Umbilical cord (tissue), 1 donor: ENCODE measurements at regions not wholly inside any gene's neighbourhood (a gene's known extent, or its start where the extent isn't known, plus 50 kb on each side); places are given as distances from the start of the nearest gene placed in this dataset.
"Not testable (repeated sequence)": the region's sequence is repeated elsewhere in the genome, so short reads cannot be mapped to it uniquely, and the experiment has no call there.

Experiments used
- DNase-seq: peaks from one replicate; pipeline ENCODE4 v3.0.0-alpha.2; 2015; ENCODE audit warnings: low spot score

DNA sequence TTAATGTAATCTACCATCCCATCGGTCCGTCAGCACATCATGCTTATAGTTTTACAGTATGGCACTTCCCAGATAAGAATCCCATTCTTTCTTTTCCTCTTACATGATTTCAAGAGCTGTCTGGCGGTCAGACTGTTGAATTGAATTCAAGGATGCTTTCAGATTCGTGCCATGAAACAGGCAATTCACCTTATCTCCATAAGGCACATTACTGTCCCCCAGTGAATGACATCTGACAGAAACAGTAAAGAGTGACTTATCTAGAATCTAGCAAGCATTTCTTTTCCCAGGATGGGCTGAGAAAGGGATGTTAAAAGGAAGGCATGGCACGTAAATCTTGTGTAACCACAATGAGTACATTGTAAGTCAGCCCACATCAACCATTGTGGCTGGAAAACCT is 61.1 kb upstream of the SEM1 start:
- no peak for DNase-seq

DNA sequence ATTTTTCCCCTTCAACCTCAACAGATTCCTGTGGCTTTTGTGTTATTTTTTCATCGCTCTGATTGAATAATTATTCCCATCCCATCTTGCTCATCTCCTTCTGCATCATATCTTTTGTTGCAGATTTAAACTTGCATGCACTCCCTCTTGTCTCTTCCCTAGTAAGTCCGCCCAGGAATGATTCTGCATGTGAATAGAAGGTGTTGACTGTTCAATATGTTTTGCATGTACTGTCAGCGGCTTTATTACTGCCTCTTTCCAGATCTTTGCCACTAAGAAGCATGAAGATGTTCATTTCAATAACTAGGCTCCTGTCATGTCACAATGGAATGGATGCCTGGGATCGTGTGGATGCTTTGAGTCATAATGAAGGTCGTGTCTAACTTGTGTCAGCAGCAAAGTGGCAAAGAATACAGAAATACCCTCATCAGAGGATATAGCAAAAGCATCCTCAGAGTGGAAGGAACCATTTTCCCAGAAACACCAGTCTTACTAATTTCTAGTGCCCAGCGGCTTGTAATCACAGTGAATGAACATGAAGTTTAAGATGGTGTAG is 62.6 kb upstream of the SEM1 start:
- DNase-seq, result no peak

DNA sequence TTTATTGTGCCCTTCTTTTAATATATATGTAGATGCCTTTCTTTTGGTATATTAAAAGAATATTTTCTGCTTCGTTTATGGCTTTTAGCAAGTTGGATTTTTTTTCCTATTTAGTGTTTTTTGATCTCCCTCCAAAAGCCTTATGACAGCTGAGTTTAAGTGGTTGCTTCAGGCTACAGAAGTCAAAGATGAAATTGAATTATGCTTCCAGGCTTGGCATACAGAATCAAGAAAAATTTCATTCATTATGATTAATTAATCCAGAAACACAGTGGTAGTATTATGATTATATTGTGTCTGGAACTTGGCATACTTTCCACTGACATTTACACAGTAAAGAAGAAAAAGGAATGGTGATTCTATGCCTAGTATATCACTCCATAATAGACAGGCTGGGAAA is 63.8 kb upstream of the SEM1 start:
- DNase-seq, result no peak

DNA sequence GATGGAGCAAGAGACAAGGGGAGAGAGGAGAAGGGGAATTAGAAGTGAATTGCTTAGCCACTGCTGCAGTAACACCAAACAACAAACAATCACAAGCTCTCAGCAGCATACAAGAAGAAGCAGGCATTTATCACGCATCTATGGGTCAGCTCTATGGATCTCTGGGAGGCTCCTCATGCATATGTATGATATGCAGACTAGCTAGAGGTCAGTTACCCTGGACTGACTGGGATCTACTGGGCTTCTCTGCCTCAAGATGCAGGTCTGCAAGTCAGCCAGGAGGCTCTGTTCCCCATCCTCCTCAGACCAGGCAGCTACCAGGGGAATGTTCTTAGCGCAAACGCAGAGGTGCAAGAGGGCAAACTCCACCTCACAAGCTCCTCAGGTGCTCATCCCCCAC is 64.7 kb upstream of the SEM1 start:
- DNase-seq, result no peak

DNA sequence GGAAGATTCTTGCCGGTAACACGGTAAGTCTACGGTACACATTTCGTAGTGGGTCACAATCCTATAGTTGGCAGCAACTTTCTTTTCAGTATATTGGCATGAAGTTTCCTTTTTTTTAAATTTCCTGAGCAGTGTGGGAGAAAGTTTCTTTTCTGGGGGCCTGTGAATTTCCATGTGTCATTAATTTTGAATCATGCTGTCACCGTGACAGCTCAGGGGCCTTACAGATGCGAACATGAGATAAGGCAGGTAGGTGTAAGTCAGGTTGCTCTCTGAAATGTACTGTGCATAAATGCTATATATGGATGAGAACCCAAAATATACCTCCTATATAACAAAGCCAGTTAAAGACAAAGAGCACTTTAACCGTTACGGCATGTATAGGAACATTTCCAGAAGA is 65.4 kb upstream of the SEM1 start:
- DNase-seq, result no peak

DNA sequence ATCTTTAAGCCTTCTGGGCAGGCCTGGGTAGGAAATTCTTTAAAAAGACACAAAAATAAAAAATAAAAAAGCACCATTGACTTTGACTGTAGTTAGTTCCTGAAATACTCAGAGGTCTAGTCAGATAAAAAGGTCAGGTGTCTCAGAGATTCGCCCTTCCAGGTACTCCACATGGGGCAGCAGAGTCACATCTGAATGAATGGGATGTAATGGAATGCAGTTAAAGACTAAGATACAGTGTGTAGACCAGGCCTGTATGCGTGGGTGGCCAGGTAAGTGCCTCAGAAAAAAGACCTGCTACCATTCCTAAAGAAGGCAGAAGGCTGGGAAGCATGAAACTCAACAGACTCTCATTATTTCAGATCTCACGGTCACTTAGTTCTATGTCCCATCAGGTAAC is 68.6 kb upstream of the SEM1 start:
- no peak for DNase-seq

DNA sequence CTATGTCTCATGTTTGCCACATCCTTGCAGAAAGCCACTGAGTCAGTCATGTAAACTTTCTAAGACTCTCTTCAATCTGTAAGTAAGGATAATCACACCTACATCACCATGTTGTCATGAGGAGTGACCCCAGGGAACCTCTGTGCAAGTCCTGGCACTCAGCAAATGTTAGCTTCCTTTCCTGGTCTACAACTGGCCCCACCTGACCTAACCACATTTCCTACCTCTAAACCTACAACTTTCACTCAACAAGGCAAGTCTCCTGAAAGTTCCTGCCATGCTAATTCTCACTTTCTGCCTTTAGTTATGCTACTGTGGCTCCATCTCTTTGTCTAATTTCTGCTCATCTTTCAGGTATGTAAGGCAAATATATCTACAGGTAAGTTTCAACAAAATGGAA is 72.3 kb upstream of the SEM1 start:
- DNase-seq, result no peak

DNA sequence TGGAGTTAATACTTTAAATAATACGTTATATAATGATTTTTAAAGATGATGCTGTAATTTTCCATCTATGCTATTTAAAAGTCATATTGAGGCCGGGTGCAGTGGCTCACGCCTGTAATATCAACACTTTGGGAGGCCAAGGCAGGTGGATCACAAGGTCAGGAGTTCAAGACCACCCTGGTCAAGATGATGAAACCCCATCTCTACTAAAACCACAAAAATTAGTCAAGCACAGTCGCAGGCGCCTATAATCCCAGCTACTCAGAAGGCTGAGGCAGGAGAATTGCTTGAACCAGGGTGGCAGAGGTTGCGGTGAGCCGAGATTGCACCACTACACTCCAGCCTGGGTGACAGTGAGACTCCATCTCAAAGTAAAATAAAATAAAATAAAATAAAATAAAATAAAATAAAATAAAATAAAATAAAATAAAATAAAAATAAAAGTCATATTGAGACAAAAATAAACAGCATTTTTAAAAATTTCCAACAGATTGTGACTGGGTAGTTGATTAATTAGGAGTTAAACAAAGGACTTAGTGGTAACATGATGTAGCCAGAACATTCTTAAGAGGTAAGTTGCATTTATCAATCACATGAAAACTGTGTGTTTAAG is 73.1 kb upstream of the SEM1 start:
- not testable (repeated sequence) for DNase-seq

DNA sequence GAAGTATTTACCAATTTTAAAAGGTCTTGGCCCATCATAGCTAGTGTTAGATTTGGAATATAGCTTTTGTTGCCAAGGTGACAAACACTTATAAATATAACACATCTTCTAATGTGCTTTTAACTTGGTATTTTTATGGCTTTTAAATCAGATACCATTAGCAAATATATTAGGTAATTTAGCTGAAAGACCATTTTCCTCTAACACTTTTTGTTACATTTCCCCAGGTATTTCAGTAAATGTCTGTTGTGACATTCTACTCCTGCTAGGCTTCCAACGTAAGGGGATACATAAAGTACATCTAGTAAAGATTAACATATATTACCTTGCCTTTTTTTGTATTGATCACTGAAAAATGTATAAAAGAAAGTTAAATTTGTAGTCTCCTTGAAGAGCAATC is 75.0 kb upstream of the SEM1 start:
- DNase-seq, result no peak

DNA sequence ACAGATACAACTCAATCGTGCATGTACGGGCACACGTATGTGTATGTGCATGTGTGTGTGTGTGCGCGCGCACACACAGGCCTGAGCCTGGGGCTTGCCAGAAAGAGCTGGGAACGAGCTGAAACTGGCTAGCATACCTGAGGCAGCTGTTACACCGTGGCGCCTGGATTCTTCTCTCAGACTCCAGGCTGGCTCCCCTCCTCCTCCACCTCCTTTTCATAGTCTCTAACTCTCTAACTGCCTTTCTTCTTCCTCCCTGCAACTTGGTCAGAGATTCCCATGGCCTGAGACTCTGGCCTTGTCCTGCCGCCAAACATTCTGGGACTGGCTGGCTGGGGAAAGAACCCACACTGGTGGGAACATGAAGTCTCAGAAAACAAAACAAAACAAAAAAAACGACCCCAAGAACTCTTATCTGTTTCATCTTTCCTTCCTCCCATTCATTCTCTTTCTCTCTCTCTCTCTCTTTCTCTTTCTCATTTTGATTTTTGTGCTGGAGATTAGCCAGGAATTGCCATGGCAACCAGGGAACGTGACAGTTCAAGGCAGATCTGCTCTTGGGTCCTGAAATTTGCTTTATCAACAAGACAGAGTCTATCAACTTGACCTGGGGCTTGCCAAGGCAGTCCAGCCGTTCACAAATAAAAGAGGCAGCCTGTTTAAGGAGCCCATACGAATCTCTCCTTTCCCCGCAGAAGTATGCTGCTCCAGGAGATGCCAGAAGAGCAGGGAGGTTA is 76.8 kb upstream of the SEM1 start:
- DNase-seq, result peak; percentile 24

DNA sequence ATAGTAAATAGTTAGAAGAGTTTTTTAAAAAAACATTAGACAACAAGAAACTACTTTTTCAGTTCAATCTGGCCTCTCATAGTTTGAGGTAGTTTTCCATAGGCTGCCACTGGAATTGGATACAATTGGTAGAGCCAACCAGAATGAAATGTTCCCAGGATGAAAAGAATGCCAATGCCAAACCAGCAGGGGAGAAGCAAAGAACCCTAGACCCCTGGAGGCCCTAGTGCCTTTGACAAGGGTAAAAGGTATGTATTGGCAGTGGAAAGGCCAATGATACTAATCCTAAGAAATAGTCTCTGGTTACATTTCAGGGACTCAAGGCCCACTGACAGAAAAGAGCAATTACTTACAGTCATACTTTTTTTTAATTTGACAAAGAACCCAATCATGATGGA is 77.4 kb upstream of the SEM1 start:
- no peak for DNase-seq

DNA sequence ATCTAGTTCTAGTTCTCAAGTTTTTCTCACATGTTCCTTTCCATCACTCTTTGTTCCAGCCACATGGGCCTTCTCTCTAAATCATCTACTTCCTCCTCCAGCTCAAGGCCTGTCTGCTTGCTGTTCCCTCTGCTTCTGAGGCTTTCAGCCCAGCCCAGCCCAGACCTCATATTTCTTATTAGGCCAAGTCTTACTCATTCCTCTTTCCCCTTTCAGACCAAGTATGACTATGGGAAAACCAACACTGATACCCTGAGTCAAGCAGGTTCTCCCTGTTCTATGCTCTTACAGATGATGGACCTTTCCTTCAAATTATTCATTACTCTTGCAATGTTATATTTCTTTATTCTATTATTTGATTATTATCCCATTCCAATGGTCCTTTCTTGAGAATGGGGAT is 80.3 kb upstream of the SEM1 start:
- DNase-seq, result no peak

DNA sequence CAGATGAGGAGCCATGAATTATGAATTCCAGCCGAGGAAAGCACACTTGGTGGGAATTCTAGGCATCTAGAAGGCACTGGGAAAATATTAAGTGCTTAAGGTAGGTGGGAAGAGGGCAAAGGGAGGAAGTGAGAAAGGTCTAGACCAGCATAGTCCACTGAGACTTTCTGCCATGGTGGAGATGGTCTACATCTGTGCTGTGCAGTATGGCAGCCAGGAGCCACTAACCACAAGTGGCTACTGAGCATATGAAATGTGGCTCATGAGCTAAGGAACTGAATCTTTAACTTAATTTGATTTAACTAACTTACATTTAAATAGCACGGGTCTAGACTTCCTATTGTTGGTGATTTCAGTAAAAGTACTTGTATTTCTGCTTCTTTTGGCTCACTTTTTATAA is 82.5 kb upstream of the SEM1 start:
- no peak for DNase-seq

DNA sequence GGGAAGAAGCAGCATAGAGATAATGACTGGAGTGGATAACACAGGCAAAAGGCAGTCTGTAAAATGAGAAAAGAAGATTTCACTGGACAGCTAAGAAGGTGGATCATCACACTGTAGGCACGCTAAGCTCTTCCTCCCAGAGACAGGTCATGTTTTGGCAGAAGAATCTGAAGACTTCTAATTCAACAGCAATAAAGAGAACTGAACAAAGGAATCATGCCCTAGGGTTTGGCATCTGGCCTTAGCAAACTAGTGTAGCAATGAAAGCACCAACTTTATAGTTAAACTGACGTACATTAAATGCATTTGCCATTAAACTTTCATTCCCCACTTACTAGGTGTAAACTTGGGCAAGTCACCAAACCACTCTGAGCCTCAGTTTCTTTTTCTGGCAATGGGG is 84.4 kb upstream of the SEM1 start:
- no peak for DNase-seq

DNA sequence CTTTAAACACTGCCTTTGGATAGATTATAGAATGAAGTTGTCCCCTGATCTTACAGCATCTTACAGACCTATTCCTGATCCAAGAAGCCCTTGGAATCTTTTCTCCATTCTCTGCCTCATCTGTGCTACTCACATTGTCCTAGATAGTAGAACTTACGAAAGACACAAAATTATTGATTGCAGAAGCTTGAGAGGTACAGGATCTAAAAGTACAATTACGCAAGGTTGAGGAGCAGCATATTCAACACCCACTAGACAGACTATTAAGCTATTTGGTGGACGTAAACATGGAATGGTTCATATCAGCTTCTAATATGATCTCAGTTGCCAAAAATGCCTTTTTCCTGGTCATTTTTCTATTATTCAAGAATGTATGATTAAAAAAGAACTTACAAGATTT is 90.5 kb upstream of the SEM1 start:
- DNase-seq, result no peak

DNA sequence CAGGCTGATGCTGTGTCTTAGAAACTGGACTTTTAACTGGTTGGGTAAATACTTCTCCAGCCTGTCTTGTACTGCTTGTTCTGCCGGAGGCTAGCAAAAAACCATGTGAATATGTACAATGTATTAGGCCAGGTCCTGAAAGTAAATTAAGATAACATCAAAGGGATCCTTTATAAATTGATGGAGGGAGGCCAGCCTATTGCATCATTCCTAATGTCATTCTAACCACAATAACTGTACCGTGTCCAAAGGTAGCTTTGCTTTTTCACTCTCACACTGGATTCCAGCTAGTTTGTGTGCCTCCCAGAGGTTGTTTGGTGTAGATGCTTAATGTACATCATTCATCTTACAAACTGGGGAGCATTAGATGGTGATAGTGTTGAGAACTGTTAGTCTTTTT is 91.2 kb upstream of the SEM1 start:
- DNase-seq, result no peak

DNA sequence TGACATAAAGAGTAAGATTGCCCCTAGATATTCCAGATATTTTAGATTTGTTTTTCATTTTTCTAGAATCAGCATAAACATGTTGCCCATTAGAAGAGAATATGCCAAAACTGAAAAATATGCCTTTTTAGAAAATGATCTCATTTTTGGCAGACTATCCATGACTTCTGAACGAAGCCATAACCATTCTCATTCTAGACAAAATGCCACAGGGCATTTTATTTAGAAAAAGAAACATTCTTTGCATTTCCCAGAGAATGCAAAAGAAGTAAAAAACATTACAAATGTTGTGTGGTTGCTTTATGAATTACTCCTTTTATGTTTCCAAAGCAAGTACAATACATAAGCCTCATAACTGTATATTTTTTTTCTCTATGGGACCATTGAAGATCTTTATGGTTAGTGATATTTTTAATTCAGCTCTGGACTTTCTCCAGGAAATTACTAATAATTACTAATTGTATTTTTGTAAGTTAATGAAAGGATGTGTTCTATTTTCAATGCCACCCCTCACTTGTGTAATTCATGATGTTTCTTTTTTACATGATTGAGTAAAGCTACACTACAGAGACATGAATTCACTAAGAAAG is 109.6 kb upstream of the SEM1 start:
- DNase-seq, result no peak

DNA sequence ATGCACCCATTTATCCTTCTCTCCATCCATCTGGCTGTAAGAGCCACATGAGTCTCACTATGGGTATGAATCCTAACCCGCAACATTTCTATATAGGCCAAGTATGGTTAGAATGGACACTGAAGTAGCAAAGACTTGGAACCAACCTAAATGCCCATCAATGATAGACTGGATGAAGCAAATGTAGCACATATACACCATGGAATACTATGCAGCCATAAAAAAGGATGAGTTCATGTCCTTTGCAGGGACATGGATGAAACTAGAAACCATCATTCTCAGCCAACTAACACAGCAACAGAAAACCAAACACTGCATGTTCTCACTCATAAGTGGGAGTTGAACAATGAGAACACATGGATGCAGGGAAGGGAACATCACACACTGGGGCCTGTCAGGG is 111.5 kb upstream of the SEM1 start:
- not testable (repeated sequence) for DNase-seq

DNA sequence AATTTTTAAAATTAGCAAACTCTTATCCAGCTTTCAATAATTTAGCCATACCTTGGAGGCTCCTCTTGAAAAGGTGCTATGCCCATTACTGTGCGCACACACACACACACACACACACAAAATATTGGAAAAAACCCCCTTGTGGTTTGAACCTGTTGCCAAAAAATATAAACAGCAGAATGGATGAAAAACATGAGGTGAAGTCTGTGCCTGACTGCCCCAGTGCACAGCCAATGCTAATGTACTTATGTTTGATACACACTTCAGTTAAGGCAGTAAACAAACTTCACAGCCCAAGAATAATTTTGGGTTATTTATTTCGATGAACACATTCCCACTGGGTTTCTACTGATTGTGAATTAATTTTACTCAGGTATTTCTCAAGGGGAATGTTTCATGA is 113.2 kb upstream of the SEM1 start:
- no peak for DNase-seq

DNA sequence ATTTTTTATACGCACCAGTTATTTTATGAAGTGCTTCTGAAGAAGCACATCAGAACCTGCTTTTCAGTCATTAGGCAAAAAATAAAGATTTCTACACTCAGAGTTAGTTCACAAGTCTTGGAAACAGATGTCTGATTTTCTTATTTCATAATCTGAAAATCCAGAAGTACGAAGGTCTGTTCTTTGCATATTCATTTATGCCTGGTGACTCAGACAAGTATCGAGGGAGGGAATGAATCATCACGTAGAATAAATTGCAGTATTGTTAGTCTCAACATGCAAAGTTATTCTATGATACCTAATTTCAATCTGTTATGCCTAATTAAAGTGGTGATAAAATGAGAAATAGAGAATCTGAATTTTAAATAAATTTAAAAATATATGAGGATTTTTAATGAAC is 113.6 kb upstream of the SEM1 start:
- DNase-seq, result no peak

DNA sequence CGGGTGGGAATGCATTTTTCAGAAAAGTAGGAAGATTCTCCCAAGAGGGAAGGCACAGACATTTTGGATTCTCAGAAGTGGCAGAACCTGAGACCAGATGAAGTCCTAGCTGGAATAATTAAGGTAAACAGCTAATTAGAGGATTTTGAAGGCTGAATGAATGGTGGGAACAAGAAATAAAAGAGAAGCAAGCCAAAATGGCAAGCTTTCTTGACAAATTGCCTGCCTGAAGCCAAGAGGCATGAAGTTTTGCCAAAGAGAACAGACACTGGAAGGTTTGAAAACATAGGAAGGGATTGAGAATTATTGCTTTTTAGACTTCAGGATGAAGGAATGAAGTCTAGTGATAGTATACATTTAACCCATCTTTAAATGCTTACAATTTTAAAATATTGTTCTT is 115.0 kb upstream of the SEM1 start:
- no peak for DNase-seq

DNA sequence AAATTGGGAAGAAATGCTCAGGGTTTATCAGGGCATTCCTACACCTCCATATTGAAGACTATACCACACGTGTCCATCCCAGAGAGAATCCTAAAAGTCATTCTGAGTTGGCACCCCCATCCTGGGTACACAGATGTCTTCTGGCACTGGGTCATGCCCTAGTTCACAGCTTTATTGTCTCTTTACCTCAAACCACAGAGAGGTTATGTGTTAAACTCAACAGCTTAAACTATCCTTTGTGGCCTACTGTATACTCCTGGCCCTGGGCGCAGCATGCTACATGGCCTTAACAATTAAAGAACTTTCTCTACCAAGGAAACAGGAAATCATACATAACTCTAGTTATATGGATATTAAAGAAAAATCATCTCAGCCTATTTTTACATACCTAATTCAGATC is 115.6 kb upstream of the SEM1 start:
- no peak for DNase-seq

DNA sequence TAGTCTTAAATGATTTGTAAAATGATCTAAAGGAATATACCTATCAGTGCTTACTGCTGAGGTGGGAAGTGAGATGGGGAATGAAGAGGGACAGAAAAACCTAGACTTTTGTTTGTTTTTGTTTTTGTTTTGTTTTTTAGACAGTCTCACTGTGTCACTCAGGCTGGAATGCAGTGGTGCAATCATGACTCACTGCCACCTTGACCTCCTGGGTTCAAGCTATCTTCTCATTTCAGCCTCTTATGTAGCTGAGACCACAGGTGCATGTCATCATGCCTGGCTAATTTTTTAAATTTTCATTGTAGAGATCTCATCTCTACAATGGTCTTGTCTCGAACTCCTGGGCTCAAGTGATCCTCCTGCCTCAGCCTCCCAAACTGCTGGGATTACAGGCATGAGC is 116.4 kb upstream of the SEM1 start:
- DNase-seq, result no peak
